Vagina (tissue), 2 donors: ENCODE measurements at regions not wholly inside any gene's neighbourhood (a gene's known extent, or its start where the extent isn't known, plus 50 kb on each side); places are given as distances from the start of the nearest gene placed in this dataset.

Experiments used
- POLR2A ChIP-seq, 2 donors: fragments of 450-650 bp; IDR thresholded peaks; one replicate each; pipeline ENCODE4 v1.6.1; 2017; ENCODE audit warnings: antibody characterized with exemption in 2 of 2, mild to moderate bottlenecking in 2 of 2, moderate library complexity in 2 of 2
- POLR2AphosphoS5 ChIP-seq, 2 donors: sonication (generic); formaldehyde crosslinking; IDR thresholded peaks; one replicate each; pipeline ENCODE4 v1.9.0; 2017; ENCODE audit warnings: antibody characterized with exemption in 2 of 2, mild to moderate bottlenecking in 2 of 2, low read depth in 1 of 2; ENCODE audit not compliant: insufficient read depth in 1 of 2
- TF ChIP-seq, protein P1 (sequence below), 3 experiments: fragments of 450-650 bp in 2 of 3; fragments of 200-600 bp in 1 of 3; sonication (generic) in 1 of 3; IDR thresholded peaks; one replicate each; pipeline ENCODE4 v1.5.1; 2017 to 2019; ENCODE audit warnings: antibody characterized with exemption in 3 of 3, mild to moderate bottlenecking in 2 of 3, moderate library complexity in 2 of 3

DNA sequence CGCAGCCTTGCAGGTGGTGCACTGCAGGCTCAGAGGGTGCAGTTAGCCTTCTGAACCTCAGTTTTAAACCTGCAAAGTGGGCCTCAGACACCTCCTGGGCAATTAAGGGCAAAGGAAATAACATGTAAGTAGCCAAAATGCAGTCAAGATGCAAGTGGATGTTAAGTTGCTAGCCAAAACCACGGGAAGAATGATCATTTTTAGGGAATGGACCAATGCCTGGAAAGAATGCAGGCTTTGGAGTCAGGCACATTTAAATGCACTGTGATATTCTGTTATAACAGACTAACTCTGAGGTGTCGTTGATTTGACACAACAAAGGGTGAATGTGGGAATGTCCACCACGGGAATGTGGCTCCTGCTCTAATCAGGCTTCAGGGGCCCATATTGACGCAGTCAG, 57.9 kb upstream of the PTGFRN start:
- TF ChIP-seq, protein P1, sequence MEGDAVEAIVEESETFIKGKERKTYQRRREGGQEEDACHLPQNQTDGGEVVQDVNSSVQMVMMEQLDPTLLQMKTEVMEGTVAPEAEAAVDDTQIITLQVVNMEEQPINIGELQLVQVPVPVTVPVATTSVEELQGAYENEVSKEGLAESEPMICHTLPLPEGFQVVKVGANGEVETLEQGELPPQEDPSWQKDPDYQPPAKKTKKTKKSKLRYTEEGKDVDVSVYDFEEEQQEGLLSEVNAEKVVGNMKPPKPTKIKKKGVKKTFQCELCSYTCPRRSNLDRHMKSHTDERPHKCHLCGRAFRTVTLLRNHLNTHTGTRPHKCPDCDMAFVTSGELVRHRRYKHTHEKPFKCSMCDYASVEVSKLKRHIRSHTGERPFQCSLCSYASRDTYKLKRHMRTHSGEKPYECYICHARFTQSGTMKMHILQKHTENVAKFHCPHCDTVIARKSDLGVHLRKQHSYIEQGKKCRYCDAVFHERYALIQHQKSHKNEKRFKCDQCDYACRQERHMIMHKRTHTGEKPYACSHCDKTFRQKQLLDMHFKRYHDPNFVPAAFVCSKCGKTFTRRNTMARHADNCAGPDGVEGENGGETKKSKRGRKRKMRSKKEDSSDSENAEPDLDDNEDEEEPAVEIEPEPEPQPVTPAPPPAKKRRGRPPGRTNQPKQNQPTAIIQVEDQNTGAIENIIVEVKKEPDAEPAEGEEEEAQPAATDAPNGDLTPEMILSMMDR (IDR thresholded peaks at IDR 0.05), result no peak
- no peak for TF ChIP-seq POLR2A (IDR thresholded peaks at IDR 0.05)
- TF ChIP-seq POLR2AphosphoS5 (IDR thresholded peaks at IDR 0.05; ENCODE audit: insufficient read depth in 1 of 2, low read depth in 1 of 2), result no peak
